ENCODE measurements at regions not wholly inside any gene's neighbourhood (a gene's known extent, or its start where the extent isn't known, plus 50 kb on each side); places are given as distances from the start of the nearest gene placed in this dataset.

GRCh38 chr11:15558513-15559181 lies 443.9 kb downstream of the INSC start:
- TF ChIP-seq CTCF (IDR thresholded peaks at IDR 0.05) (no peak), POLR2A (IDR thresholded peaks at IDR 0.05) (no peak)
